Amniotic epithelial cell (primary cell): ENCODE measurements at regions not wholly inside any gene's neighbourhood (a gene's known extent, or its start where the extent isn't known, plus 50 kb on each side); places are given as distances from the start of the nearest gene placed in this dataset.

Experiments
- DNase-seq: peaks from one replicate; pipeline ENCODE4 v3.0.0-alpha.2; 2010; ENCODE audit warnings: low read depth

- DNase-seq, result no peak
Measured at GRCh38 chr13:73966331-73966730, 167.9 kb downstream of the KLF12 start.

- DNase-seq, result no peak
Measured at GRCh38 chr13:73962284-73962683, 171.9 kb downstream of the KLF12 start.

GRCh38 chr13:73961181-73961580, 173.0 kb downstream of the KLF12 start:
- no peak for DNase-seq

- no peak for DNase-seq
Measured at GRCh38 chr13:73960474-73960873, 173.7 kb downstream of the KLF12 start.

GRCh38 chr13:73958657-73959397, 175.4 kb downstream of the KLF12 start:
- no peak for DNase-seq

- no peak for DNase-seq
Measured at GRCh38 chr13:73957889-73958288, 176.3 kb downstream of the KLF12 start.

- no peak for DNase-seq
Measured at GRCh38 chr13:73956795-73957408, 177.3 kb downstream of the KLF12 start.

- no peak for DNase-seq
Measured at GRCh38 chr13:73955977-73956500, 178.2 kb downstream of the KLF12 start.

GRCh38 chr13:73954808-73955207, 179.4 kb downstream of the KLF12 start:
- DNase-seq, result no peak

- DNase-seq, result peak; percentile 11
Measured at GRCh38 chr13:73952648-73953047, 181.6 kb downstream of the KLF12 start.

GRCh38 chr13:73948848-73949529, 185.2 kb downstream of the KLF12 start:
- no peak for DNase-seq

- DNase-seq, result no peak
Measured at GRCh38 chr13:73945871-73946270, 188.3 kb downstream of the KLF12 start.

GRCh38 chr13:73945382-73945781, 188.8 kb downstream of the KLF12 start:
- no peak for DNase-seq

GRCh38 chr13:73943965-73944233, 190.3 kb downstream of the KLF12 start:
- no peak for DNase-seq

GRCh38 chr13:73943137-73943964, 190.9 kb downstream of the KLF12 start:
- no peak for DNase-seq

- no peak for DNase-seq
Measured at GRCh38 chr13:73941752-73942151, 192.5 kb downstream of the KLF12 start.

- DNase-seq, result no peak
Measured at GRCh38 chr13:73940098-73940497, 194.1 kb downstream of the KLF12 start.

GRCh38 chr13:73939603-73940002, 194.6 kb downstream of the KLF12 start:
- DNase-seq, result peak; percentile 15

- DNase-seq, result peak; percentile 39
Measured at GRCh38 chr13:73939071-73939380, 195.2 kb downstream of the KLF12 start.

GRCh38 chr13:73938372-73939070, 195.7 kb downstream of the KLF12 start:
- DNase-seq, result peak; percentile 76

GRCh38 chr13:73937441-73937840, 196.8 kb downstream of the KLF12 start:
- DNase-seq, result no peak

GRCh38 chr13:73935991-73936390, 198.2 kb downstream of the KLF12 start:
- DNase-seq, result no peak
